ENCODE measurements at regions not wholly inside any gene's neighbourhood (a gene's known extent, or its start where the extent isn't known, plus 50 kb on each side); places are given as distances from the start of the nearest gene placed in this dataset.

GRCh38 chr10:128463991-128464760 lies 338.0 kb upstream of the MKI67 start:
- no peaks in the 10 kb centered on the region for H3K4me1 Mint-ChIP-seq
- ATAC-seq (no peak), DNase-seq (no peak)
- H3K27ac Mint-ChIP-seq = no peak overlapping the region
- H3K4me3 Mint-ChIP-seq = no peak overlapping the region
- intact Hi-C loops (cut with DNase I, micrococcal nuclease) = no loop called here
- no peaks in the 10 kb centered on the region for H3K36me3 Mint-ChIP-seq (ENCODE audit: low read depth)
- H3K9me3 Mint-ChIP-seq (ENCODE audit: low read depth) = no peaks in the 10 kb centered on the region
- H3K27me3 Mint-ChIP-seq = no peaks in the 10 kb centered on the region
- ChIA-PET CTCF (interaction anchor here (0.6 kb wide), 1 partner anchor 833 kb away, joined by 3 read pairs; no protein-coding TSS in a partner anchor), POLR2A (no interaction called here)

GRCh38 chr10:128465697-128466096 lies 339.5 kb upstream of the MKI67 start:
- intact Hi-C loops (cut with DNase I, micrococcal nuclease) = no loop called here
- H3K9me3 Mint-ChIP-seq (ENCODE audit: low read depth) = no peaks in the 10 kb centered on the region
- DNase-seq = no peak
- no peak overlapping the region for H3K27ac Mint-ChIP-seq
- no peak for ATAC-seq
- CTCF ChIA-PET = interaction anchor here (0.6 kb wide), 1 partner anchor 643 kb away, joined by 3 read pairs; no protein-coding TSS in a partner anchor
- no peaks in the 10 kb centered on the region for H3K4me1 Mint-ChIP-seq
- no peaks in the 10 kb centered on the region for H3K27me3 Mint-ChIP-seq
- POLR2A ChIA-PET = no interaction called here
- no peaks in the 10 kb centered on the region for H3K36me3 Mint-ChIP-seq (ENCODE audit: low read depth)
- no peak overlapping the region for H3K4me3 Mint-ChIP-seq

- Mint-ChIP-seq H3K27me3 (no peaks in the 10 kb centered on the region), H3K36me3 (ENCODE audit: low read depth) (no peaks in the 10 kb centered on the region), H3K9me3 (ENCODE audit: low read depth) (no peaks in the 10 kb centered on the region), H3K27ac (no peak overlapping the region), H3K4me1 (no peaks in the 10 kb centered on the region), H3K4me3 (no peak overlapping the region)
- ChIA-PET CTCF (no interaction called here), POLR2A (interaction anchor here (0.6 kb wide), 1 partner anchor 762 kb away, joined by 3 read pairs; no protein-coding TSS in a partner anchor)
- intact Hi-C loops (cut with DNase I, micrococcal nuclease) = no loop called here
- DNase-seq (no peak), ATAC-seq (no peak)
These were observed 340.7 kb upstream of the MKI67 start for GRCh38 chr10:128466831-128467371.

- POLR2A ChIA-PET = no interaction called here
- Mint-ChIP-seq H3K27me3 (no peaks in the 10 kb centered on the region), H3K36me3 (ENCODE audit: low read depth) (no peaks in the 10 kb centered on the region), H3K9me3 (ENCODE audit: low read depth) (no peaks in the 10 kb centered on the region), H3K4me1 (no peaks in the 10 kb centered on the region), H3K4me3 (no peak overlapping the region), H3K27ac (no peak overlapping the region)
- ATAC-seq = no peak
- intact Hi-C loops (cut with DNase I, micrococcal nuclease) = no loop called here
- CTCF ChIA-PET = interaction anchor here (0.6 to 0.7 kb wide), 2 partner anchors 208 to 236 kb away, joined by 3 to 4 read pairs; no protein-coding TSS in a partner anchor
- no peak for DNase-seq
These were observed 342.2 kb upstream of the MKI67 start for GRCh38 chr10:128468462-128468861.

GRCh38 chr10:128469515-128469914 lies 343.3 kb upstream of the MKI67 start:
- POLR2A ChIA-PET = no interaction called here

GRCh38 chr10:128470321-128470965 lies 344.2 kb upstream of the MKI67 start:
- ATAC-seq (no peak), DNase-seq (no peak)
- Mint-ChIP-seq H3K4me1 (no peaks in the 10 kb centered on the region), H3K36me3 (ENCODE audit: low read depth) (no peaks in the 10 kb centered on the region), H3K27ac (no peak overlapping the region), H3K27me3 (no peaks in the 10 kb centered on the region), H3K4me3 (no peak overlapping the region), H3K9me3 (ENCODE audit: low read depth) (no peaks in the 10 kb centered on the region)
- intact Hi-C loops (cut with DNase I, micrococcal nuclease) = no loop called here
- ChIA-PET POLR2A (no interaction called here), CTCF (no interaction called here)

More at GRCh38 chr10:128469515-128469914, 343.3 kb upstream of the MKI67 start:
- intact Hi-C loops (cut with DNase I, micrococcal nuclease) = no loop called here
- H3K9me3 Mint-ChIP-seq (ENCODE audit: low read depth) = no peaks in the 10 kb centered on the region
- ATAC-seq (no peak), DNase-seq (no peak)
- no peaks in the 10 kb centered on the region for H3K36me3 Mint-ChIP-seq (ENCODE audit: low read depth)
- no peak overlapping the region for H3K27ac Mint-ChIP-seq
- CTCF ChIA-PET = no interaction called here
- H3K27me3 Mint-ChIP-seq = no peaks in the 10 kb centered on the region
- H3K4me3 Mint-ChIP-seq = no peak overlapping the region
- H3K4me1 Mint-ChIP-seq = no peaks in the 10 kb centered on the region

- no peaks in the 10 kb centered on the region for H3K4me1 Mint-ChIP-seq
- ATAC-seq = no peak
- H3K27me3 Mint-ChIP-seq = no peaks in the 10 kb centered on the region
- no peaks in the 10 kb centered on the region for H3K36me3 Mint-ChIP-seq (ENCODE audit: low read depth)
- POLR2A ChIA-PET = no interaction called here
- CTCF ChIA-PET = no interaction called here
- intact Hi-C loops (cut with DNase I, micrococcal nuclease) = no loop called here
- no peaks in the 10 kb centered on the region for H3K9me3 Mint-ChIP-seq (ENCODE audit: low read depth)
- no peak for DNase-seq
- H3K4me3 Mint-ChIP-seq = no peak overlapping the region
- no peak overlapping the region for H3K27ac Mint-ChIP-seq
These were observed 344.9 kb upstream of the MKI67 start for GRCh38 chr10:128471151-128471550.

- no peaks in the 10 kb centered on the region for H3K4me1 Mint-ChIP-seq
- no peak overlapping the region for H3K27ac Mint-ChIP-seq
- no peaks in the 10 kb centered on the region for H3K36me3 Mint-ChIP-seq (ENCODE audit: low read depth)
- ATAC-seq = no peak
- intact Hi-C loops (cut with DNase I, micrococcal nuclease) = no loop called here
- no peaks in the 10 kb centered on the region for H3K27me3 Mint-ChIP-seq
- DNase-seq = no peak
- no peak overlapping the region for H3K4me3 Mint-ChIP-seq
- H3K9me3 Mint-ChIP-seq (ENCODE audit: low read depth) = no peaks in the 10 kb centered on the region
- POLR2A ChIA-PET = no interaction called here
- CTCF ChIA-PET = no interaction called here
These were observed 346.0 kb upstream of the MKI67 start for GRCh38 chr10:128472196-128472595.

- Mint-ChIP-seq H3K27ac (no peak overlapping the region), H3K4me1 (no peaks in the 10 kb centered on the region), H3K4me3 (no peak overlapping the region), H3K36me3 (ENCODE audit: low read depth) (no peaks in the 10 kb centered on the region), H3K27me3 (no peaks in the 10 kb centered on the region), H3K9me3 (ENCODE audit: low read depth) (no peaks in the 10 kb centered on the region)
- CTCF ChIA-PET = interaction anchor here (0.9 kb wide), 1 partner anchor 41 kb away, joined by 4 read pairs; no protein-coding TSS in a partner anchor
- DNase-seq (no peak), ATAC-seq (no peak)
- intact Hi-C loops (cut with DNase I, micrococcal nuclease) = no loop called here
- POLR2A ChIA-PET = no interaction called here
These were observed 347.2 kb upstream of the MKI67 start for GRCh38 chr10:128473396-128473795.

- H3K36me3 Mint-ChIP-seq (ENCODE audit: low read depth) = no peaks in the 10 kb centered on the region
- no peak overlapping the region for H3K27ac Mint-ChIP-seq
- DNase-seq (no peak), ATAC-seq (no peak)
- no peak overlapping the region for H3K4me3 Mint-ChIP-seq
- H3K27me3 Mint-ChIP-seq = no peaks in the 10 kb centered on the region
- intact Hi-C loops (cut with DNase I, micrococcal nuclease) = no loop called here
- H3K9me3 Mint-ChIP-seq (ENCODE audit: low read depth) = no peaks in the 10 kb centered on the region
- H3K4me1 Mint-ChIP-seq = no peaks in the 10 kb centered on the region
- POLR2A ChIA-PET = no interaction called here
- CTCF ChIA-PET = interaction anchor here (0.9 kb wide), 1 partner anchor 42 kb away, joined by 4 read pairs; no protein-coding TSS in a partner anchor
These were observed 347.7 kb upstream of the MKI67 start for GRCh38 chr10:128473911-128474310.

- intact Hi-C loops (cut with DNase I, micrococcal nuclease) = no loop called here
- CTCF ChIA-PET = no interaction called here
- Mint-ChIP-seq H3K4me3 (no peak overlapping the region), H3K4me1 (no peaks in the 10 kb centered on the region), H3K9me3 (ENCODE audit: low read depth) (no peaks in the 10 kb centered on the region), H3K27me3 (no peaks in the 10 kb centered on the region), H3K36me3 (ENCODE audit: low read depth) (no peaks in the 10 kb centered on the region), H3K27ac (no peak overlapping the region)
- DNase-seq (no peak), ATAC-seq (no peak)
- POLR2A ChIA-PET = no interaction called here
These were observed 348.3 kb upstream of the MKI67 start for GRCh38 chr10:128474571-128474970.

Measured in activated CD4-positive, alpha-beta T cell treated with anti-CD3 and anti-CD28 coated beads for 36 hours (primary cell).